ENCODE measurements at regions not wholly inside any gene's neighbourhood (a gene's known extent, or its start where the extent isn't known, plus 50 kb on each side); places are given as distances from the start of the nearest gene placed in this dataset.
A peak's percentile ranks its signal among the peaks of the same experiment; 100 is the strongest.

- no peak for DNase-seq (ENCODE audit: low read depth, low spot score)
Observed at GRCh38 chr5:145506185-145506850, 328.8 kb downstream of the PRELID2 start.

DNA sequence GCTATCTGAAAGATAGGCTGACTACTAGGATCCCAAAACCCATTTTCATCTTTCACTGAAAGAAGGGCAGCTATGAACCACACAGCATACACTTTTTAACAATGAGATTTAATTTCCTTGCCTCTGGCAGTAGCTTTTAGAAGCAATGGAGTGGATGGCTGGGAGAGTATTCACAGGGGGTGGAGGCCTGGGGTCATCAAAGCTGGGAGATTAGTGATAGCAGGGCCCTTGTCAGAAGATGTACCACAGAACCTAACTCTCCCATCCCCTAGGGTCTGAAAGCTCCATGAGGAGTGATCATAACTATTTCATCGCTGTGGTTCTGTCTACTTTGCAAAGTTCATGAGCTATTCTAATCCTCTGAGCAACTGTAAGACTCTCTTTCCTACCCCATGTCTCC is 332.2 kb downstream of the PRELID2 start:
- DNase-seq (ENCODE audit: low read depth, low spot score) = no peak

GRCh38 chr5:145500710-145501109 is 334.4 kb downstream of the PRELID2 start:
- no peak for DNase-seq (ENCODE audit: low read depth, low spot score)

DNA sequence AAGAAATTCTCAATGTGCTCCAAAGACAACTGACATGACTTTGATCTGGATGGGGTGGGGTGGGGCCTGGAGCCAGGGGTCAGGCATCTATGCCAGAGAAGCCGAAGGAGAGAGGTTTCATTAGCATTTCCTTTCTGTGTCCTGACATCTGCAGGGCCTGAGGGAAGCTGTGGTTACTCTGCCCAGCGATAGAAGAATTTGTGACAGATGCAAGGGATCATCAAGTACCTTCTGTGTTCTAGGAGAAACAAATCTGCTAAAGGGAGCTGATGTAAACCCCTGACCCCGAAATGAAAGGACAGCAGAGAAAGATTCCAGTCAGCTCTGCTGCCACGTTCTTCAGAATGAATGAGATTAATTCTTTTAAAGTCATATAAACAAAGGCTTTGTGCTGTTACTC is 335.7 kb downstream of the PRELID2 start:
- DNase-seq (ENCODE audit: low read depth, low spot score) = no peak

GRCh38 chr5:145497052-145497451 is 338.1 kb downstream of the PRELID2 start:
- DNase-seq (ENCODE audit: low read depth, low spot score) = no peak

DNA sequence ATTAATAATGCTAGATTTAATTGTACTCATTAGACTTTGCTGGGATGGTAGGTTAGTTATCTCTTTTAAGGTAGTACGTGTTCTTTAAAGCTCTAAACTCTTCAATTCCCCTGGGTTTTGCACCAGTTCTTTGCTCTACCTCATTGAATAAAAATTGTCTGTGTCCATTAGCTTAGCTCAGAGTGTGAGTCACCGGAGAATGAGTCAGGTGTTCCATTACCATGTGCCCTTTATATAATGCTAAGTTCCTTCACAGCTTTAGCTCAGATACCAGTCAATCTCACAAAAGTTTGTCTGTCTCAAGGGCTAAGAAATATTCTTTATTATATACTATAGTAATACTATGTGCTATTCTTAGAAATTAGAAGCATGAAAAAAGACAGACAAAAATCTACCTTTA is 339.4 kb downstream of the PRELID2 start:
- DNase-seq (ENCODE audit: low read depth, low spot score) = peak; percentile 37

DNA sequence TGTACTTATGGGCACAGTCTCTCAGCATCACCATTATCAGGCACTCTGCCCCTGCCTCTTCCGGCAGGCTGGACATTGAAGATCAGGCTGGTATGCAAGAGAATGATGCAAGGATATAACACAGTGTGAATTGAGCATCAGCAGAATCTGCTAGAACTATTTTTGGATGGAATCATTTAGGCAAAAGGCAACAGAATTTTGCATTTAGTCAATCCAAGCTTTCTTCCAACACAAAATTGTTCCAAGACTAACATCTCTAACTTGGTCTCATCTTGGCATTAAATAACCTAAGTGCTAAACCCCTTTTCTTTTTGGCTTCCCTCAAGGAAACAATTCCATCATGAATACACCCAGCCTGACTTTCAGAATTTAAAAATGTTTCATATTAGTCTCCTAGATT is 339.9 kb downstream of the PRELID2 start:
- no peak for DNase-seq (ENCODE audit: low read depth, low spot score)

DNA sequence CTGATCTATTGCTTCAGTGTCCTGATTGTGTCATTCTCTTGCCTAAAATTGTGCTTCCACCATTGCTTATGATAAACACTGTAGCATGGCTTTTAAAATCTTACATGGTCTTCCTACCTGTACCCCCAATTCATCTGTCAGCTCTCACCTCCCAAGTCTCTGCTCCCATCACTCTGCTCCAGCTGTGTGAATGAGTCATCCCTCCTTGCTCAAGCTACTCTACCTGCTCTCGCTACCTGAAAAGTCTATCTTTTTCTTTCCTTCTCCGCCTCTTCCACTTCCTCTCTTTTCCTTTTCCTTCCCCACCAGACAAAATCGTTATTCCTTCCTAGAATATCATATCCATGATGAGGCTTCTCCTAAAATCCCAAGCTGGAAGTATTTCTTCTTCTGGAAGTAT is 341.7 kb downstream of the PRELID2 start:
- DNase-seq (ENCODE audit: low read depth, low spot score) = no peak

DNA sequence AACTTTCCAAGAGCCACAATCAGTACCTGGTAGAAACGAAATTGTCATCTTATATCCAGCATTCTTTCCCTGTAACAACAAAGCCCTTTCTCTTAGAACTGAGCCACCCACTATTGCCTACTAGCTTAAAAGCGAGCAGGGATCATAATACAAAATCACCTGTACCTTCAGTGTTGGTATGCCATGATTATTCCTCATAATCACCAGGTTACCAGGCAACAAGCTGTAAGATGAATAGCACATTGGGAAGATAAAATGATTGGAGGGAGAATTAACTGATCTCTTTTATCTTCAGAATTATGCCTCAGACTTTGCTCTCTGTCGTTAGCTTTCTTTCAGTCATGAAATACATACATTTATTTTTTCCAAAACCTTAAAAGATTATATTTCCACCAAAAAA is 345.6 kb downstream of the PRELID2 start:
- DNase-seq (ENCODE audit: low read depth, low spot score) = no peak

GRCh38 chr5:145484158-145484557 is 351.0 kb downstream of the PRELID2 start:
- DNase-seq (ENCODE audit: low read depth, low spot score) = no peak

- no peak for DNase-seq (ENCODE audit: low read depth, low spot score)
Observed at GRCh38 chr5:145483212-145483611, 351.9 kb downstream of the PRELID2 start.

DNA sequence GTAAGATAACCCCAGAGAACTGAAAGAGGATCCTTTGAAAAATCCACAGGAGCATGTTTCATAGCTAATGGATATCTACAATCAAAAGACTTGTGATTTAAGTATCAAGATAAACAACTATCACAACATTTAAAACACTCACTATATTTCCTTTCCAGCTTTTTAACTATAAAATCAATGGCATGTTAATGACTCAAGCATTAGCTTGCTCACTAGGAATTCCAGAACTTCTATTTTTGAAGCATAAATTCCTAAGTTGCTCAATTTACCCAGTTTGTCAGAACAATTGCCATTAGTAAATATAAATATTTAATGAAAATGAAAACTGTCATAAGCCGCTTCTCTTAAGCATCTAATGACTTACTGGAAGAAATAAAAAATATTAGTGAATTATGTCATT is 355.3 kb downstream of the PRELID2 start:
- DNase-seq (ENCODE audit: low read depth, low spot score) = no peak

DNA sequence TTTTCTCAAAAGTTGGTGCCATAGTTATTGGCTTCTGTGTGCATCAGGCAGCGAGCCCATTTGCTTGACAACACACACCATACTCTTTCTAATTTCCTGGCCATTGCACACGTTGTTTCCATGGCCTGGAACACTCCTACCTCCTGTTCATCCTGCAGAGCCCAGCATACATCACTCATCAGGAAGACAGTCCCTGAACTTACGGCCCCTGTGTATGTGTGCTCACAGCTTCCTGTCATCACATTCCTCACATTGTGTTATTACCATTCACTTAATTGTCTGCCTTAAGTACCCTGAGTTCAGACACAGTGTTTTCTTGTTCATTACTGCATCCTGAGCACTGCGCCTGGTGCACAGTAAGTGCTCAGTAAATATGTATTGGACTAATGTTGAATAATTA is 355.9 kb downstream of the PRELID2 start:
- DNase-seq (ENCODE audit: low read depth, low spot score) = no peak

DNA sequence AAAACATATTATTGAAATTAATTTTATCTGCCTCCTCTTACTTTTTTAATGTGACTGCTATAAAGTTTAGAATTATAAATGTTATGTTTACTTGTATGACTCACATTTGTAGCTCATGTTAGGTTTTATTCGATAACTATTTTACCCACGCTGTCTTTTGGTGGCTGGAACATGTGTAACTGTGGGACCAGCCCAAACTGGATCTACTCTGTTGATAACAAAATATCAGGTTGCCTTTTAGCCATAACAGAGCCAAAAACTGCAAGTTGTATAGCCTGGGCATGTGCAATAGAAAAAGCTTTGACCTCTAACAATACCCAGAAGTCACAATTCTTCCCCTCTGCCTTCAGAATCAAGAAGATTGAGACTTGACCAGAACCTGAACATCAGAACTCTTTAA is 356.5 kb downstream of the PRELID2 start:
- no peak for DNase-seq (ENCODE audit: low read depth, low spot score)

DNA sequence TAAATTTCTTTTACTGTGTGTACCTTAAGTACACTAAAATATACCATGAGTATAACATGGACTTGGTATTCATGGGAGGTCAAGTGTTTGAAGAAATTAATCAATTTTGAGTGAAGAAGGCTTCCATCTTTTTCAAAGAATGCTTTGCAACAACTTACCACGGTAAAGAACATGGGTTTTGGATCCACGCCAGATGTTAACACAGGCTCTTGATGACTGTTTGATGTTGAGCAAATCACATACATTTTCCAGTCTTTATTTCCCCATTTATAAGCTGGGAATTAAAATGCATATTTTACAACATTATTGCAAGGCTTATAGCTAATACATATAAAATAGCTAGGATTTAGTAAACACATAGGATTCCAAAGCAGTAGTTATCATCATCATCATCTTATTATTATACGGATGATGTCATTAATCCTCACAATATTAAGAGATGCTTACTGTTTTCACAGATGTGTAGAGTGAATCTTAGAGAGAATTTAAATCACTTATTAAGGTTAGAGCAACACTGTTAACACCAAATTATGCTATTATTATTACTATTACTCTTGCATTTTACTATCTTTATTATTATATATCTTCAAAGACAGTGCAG is 362.0 kb downstream of the PRELID2 start:
- DNase-seq (ENCODE audit: low read depth, low spot score) = no peak

DNA sequence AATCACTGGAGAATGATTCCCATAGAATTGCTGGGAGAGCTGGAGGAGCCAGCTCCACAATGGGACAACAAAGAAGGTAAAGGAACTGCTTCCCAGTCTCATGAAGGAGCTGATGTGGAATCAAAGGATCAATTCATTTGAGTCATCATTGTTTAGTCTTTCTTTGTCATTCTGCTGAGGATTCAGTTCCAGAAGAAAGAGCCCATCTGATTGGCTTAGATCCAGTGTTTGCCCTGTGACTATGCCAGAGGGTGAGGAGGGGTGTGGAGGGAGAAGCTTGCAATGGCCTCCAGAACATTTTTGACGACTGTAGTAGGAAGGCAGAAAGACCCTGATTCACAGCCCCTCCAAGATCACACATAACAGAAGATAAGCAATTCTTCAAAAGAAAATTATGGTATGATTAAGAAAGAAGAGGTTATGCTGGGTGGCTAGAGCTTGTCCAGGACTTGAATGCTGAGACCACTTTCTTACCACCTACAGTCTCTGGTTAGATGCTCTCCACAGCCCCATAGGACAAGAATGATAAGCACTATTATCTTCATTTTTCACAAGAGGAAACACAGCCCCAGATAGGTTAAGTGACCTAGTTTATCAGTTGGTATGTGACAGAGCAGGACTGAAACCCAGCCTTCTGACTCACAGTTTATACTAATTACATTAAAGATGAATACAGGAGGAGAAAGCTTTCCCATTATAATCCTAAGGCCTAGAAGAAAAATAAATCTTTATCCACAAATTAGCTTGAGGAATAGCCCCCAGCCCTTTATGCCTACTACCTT is 363.1 kb downstream of the PRELID2 start:
- no peak for DNase-seq (ENCODE audit: low read depth, low spot score)

- DNase-seq (ENCODE audit: low read depth, low spot score) = no peak
Observed at GRCh38 chr5:145471026-145471425, 364.1 kb downstream of the PRELID2 start.

- DNase-seq (ENCODE audit: low read depth, low spot score) = no peak
Observed at GRCh38 chr5:145470396-145470979, 364.7 kb downstream of the PRELID2 start.

- DNase-seq (ENCODE audit: low read depth, low spot score) = no peak
Observed at GRCh38 chr5:145467446-145467845, 367.7 kb downstream of the PRELID2 start.

DNA sequence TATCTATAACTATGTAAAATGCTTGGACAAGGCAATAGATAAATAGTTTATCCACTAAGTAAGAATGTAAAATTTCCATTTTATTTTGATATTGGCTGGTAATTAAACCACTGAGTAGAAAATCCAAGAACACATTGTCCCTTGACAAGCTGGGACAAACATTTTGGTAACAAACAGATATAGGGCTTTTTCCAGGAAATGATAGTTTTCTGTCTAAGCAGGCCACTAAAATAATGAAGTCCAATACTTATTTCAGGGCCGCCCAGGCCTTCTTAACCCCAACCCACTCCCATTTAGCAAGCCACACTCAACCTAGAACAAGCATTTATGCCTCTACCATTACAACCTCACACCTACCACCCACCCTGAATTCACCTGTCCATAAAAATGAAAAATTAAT is 368.6 kb downstream of the PRELID2 start:
- DNase-seq (ENCODE audit: low read depth, low spot score) = no peak

- no peak for DNase-seq (ENCODE audit: low read depth, low spot score)
Observed at GRCh38 chr5:145465474-145466263, 369.5 kb downstream of the PRELID2 start.

- DNase-seq (ENCODE audit: low read depth, low spot score) = no peak
Observed at GRCh38 chr5:145464171-145464570, 371.0 kb downstream of the PRELID2 start.
